ENCODE measurements at regions not wholly inside any gene's neighbourhood (a gene's known extent, or its start where the extent isn't known, plus 50 kb on each side); places are given as distances from the start of the nearest gene placed in this dataset.

DNA sequence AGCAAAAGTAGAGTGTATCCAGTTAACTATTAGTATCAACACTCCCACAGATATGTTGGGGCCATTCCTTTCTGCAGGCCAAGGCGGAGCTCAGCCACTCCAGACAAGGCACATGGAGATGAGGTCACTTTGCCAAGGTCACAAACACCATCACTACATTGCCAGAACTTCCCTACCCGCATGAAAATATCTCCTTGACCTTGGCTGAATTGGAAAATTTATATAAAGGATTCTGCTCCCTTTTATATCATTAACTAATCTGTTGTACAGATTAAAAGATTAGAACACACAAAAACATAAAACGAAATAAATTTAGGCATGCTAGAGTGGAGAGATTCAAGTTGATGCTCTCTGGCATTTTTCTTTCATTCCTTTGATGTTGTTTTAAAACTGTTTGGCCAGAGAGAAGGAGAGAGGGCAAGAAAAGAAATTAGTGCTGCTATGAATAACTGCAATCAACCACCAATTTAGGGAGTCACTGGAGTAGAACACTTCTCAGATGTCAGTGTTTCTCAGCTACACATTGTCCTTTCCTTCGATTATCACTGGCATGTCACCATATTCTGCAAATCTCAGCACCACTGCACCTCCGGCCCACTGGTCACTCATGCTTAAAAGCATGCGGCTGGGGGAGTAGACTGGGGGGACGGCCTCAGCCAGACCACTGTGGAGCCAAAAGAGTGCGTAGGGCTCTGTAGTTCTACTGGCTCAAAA, 78.7 kb upstream of the ATP1B1 start (continued):
- TF ChIP-seq CREM (CRISPR knock-in tag; IDR thresholded peaks at IDR 0.05) (no peak), MAX (CRISPR knock-in tag; IDR thresholded peaks at IDR 0.05) (no peak)
- TF ChIP-seq, protein P1, sequence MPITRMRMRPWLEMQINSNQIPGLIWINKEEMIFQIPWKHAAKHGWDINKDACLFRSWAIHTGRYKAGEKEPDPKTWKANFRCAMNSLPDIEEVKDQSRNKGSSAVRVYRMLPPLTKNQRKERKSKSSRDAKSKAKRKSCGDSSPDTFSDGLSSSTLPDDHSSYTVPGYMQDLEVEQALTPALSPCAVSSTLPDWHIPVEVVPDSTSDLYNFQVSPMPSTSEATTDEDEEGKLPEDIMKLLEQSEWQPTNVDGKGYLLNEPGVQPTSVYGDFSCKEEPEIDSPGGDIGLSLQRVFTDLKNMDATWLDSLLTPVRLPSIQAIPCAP (CRISPR knock-in tag; IDR thresholded peaks at IDR 0.05), result no peak

DNA sequence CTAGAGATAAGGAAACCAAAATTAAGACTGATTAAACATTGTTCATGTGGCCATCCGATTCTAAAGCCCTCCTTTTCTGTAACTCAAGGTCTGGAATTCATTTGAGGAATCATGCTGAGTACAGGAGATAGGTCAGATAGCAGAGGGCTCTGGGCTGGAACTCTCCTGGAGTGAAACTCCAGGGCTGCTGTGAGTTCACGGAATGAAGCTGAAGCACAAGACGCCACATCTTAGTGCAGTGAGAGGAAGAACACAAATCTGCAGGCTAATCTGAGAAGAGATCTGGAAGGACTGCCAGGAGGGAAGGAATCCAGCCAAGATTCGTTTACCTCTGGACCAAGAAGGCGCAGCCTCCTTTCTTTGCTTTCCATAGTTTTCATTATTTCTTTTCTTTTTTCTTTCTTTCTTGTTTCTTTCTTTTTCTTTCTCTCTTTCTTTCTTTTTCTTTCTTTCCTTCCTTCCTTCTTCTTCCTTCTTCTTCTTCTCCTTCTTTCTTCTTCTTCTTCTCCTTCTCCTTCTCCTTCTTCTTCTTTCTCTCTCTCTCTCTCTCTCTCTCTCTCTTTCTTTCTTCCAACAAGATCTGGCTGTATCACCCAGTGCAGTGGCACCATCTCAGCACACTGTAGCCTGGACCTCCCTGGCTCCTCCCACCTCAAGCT, 74.8 kb upstream of the ATP1B1 start:
- Mint-ChIP-seq H3K27me3 (ENCODE audit: low read depth) (no peaks in the 10 kb centered on the region), H3K4me1 (no peaks in the 10 kb centered on the region), H3K9me3 (peaks cover 2% of the 10 kb centered on the region; the same call in 1 of the 2 replicates), H3K4me3 (no peak overlapping the region), H3K36me3 (no peaks in the 10 kb centered on the region), H3K27ac (no peak overlapping the region)
- peak; percentile 69; the same call in 1 of the 2 replicates for TF ChIP-seq ZNF512 (CRISPR knock-in tag; IDR thresholded peaks at IDR 0.05; ENCODE audit: borderline replicate concordance)
- no peak for TF ChIP-seq GRHL2 (CRISPR knock-in tag; IDR thresholded peaks at IDR 0.05; ENCODE audit: insufficient replicate concordance, severe bottlenecking)
- ChIA-PET POLR2A (no interaction called here), CTCF (interaction anchor here (0.6 kb wide), 1 partner anchor 515 kb away, joined by 3 read pairs; no protein-coding TSS in a partner anchor)
- DNase-seq (ENCODE audit: low spot score), result no peak
- ATAC-seq, result peak; percentile 44; the same call in 1 of the 2 replicates

GRCh38 chr1:169041366-169041765, 65.1 kb upstream of the ATP1B1 start:
- Mint-ChIP-seq H3K27me3 (ENCODE audit: low read depth) (no peaks in the 10 kb centered on the region), H3K36me3 (no peaks in the 10 kb centered on the region), H3K4me1 (no peaks in the 10 kb centered on the region), H3K9me3 (peaks cover 9% of the 10 kb centered on the region; the same call in 1 of the 2 replicates), H3K27ac (no peak overlapping the region), H3K4me3 (no peak overlapping the region)
- no peak for DNase-seq (ENCODE audit: low spot score)
- CTCF ChIA-PET, result no interaction called here
- POLR2A ChIA-PET, result no interaction called here
- no peak for ATAC-seq
- TF ChIP-seq SP1 (CRISPR knock-in tag; conservative IDR thresholded peaks at IDR 0.05), result no peak
- TF ChIP-seq ZNF671 (CRISPR knock-in tag; IDR thresholded peaks at IDR 0.05), result no peak
- no peak for TF ChIP-seq GABPB1 (CRISPR knock-in tag; IDR thresholded peaks at IDR 0.05)
- TF ChIP-seq ATF1 (CRISPR knock-in tag; IDR thresholded peaks at IDR 0.05), result no peak
- TF ChIP-seq CDX4 (CRISPR knock-in tag; IDR thresholded peaks at IDR 0.05; ENCODE audit: borderline replicate concordance), result no peak
- no peak for TF ChIP-seq SMAD3 (CRISPR knock-in tag; IDR thresholded peaks at IDR 0.05; ENCODE audit: borderline replicate concordance)
- no peak for TF ChIP-seq ZNF512 (CRISPR knock-in tag; IDR thresholded peaks at IDR 0.05; ENCODE audit: borderline replicate concordance)
- TF ChIP-seq, protein P2, sequence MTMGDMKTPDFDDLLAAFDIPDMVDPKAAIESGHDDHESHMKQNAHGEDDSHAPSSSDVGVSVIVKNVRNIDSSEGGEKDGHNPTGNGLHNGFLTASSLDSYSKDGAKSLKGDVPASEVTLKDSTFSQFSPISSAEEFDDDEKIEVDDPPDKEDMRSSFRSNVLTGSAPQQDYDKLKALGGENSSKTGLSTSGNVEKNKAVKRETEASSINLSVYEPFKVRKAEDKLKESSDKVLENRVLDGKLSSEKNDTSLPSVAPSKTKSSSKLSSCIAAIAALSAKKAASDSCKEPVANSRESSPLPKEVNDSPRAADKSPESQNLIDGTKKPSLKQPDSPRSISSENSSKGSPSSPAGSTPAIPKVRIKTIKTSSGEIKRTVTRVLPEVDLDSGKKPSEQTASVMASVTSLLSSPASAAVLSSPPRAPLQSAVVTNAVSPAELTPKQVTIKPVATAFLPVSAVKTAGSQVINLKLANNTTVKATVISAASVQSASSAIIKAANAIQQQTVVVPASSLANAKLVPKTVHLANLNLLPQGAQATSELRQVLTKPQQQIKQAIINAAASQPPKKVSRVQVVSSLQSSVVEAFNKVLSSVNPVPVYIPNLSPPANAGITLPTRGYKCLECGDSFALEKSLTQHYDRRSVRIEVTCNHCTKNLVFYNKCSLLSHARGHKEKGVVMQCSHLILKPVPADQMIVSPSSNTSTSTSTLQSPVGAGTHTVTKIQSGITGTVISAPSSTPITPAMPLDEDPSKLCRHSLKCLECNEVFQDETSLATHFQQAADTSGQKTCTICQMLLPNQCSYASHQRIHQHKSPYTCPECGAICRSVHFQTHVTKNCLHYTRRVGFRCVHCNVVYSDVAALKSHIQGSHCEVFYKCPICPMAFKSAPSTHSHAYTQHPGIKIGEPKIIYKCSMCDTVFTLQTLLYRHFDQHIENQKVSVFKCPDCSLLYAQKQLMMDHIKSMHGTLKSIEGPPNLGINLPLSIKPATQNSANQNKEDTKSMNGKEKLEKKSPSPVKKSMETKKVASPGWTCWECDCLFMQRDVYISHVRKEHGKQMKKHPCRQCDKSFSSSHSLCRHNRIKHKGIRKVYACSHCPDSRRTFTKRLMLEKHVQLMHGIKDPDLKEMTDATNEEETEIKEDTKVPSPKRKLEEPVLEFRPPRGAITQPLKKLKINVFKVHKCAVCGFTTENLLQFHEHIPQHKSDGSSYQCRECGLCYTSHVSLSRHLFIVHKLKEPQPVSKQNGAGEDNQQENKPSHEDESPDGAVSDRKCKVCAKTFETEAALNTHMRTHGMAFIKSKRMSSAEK (CRISPR knock-in tag; IDR thresholded peaks at IDR 0.05; ENCODE audit: borderline replicate concordance), result no peak
- TF ChIP-seq, protein P3, sequence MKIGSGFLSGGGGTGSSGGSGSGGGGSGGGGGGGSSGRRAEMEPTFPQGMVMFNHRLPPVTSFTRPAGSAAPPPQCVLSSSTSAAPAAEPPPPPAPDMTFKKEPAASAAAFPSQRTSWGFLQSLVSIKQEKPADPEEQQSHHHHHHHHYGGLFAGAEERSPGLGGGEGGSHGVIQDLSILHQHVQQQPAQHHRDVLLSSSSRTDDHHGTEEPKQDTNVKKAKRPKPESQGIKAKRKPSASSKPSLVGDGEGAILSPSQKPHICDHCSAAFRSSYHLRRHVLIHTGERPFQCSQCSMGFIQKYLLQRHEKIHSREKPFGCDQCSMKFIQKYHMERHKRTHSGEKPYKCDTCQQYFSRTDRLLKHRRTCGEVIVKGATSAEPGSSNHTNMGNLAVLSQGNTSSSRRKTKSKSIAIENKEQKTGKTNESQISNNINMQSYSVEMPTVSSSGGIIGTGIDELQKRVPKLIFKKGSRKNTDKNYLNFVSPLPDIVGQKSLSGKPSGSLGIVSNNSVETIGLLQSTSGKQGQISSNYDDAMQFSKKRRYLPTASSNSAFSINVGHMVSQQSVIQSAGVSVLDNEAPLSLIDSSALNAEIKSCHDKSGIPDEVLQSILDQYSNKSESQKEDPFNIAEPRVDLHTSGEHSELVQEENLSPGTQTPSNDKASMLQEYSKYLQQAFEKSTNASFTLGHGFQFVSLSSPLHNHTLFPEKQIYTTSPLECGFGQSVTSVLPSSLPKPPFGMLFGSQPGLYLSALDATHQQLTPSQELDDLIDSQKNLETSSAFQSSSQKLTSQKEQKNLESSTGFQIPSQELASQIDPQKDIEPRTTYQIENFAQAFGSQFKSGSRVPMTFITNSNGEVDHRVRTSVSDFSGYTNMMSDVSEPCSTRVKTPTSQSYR (CRISPR knock-in tag; IDR thresholded peaks at IDR 0.05), result no peak
- no peak for TF ChIP-seq CTCF (IDR thresholded peaks at IDR 0.05)
